Occipital lobe (tissue), 1 donor: ENCODE measurements at regions not wholly inside any gene's neighbourhood (a gene's known extent, or its start where the extent isn't known, plus 50 kb on each side); places are given as distances from the start of the nearest gene placed in this dataset.
"Not testable (repeated sequence)": the region's sequence is repeated elsewhere in the genome, so short reads cannot be mapped to it uniquely, and the experiment has no call there.

Source experiments
- DNase-seq: peaks from one replicate; lab custom pipeline; 2025; lab: John Stamatoyannopoulos, UW

DNA sequence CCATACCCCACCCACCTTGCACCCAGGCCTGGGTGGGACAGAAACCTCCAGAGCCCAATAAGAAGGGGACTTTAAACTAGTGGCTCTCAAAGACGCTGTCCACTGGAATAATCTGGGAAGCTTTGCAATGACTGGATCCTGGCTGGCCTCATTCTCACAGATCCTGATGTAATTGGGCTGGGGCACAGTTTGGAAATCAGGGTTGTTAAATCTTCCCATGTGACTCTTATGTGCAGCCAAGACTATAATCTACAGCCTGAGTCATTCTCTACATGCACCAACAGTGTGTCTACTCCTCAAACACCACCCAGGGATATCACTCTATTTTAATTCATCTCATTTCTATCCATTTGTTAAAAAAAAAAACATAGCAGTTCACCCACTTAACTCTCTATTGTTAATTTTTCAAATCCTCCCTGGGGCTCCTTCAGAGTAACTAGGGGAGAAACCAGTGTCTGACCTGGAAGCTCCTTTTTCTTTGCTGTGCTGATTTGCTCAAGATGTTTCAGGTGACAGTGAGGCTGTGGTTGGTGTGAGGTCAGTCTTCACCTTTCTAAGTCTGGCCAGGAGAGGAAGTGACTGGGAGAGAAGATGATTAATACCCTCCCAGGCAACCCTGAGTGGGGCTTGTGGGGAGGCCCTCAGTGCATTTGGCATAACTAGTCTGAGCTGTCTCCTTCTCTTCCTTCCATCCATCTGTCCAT is 211.6 kb upstream of the SFSWAP start:
- DNase-seq: peak; percentile 4

DNA sequence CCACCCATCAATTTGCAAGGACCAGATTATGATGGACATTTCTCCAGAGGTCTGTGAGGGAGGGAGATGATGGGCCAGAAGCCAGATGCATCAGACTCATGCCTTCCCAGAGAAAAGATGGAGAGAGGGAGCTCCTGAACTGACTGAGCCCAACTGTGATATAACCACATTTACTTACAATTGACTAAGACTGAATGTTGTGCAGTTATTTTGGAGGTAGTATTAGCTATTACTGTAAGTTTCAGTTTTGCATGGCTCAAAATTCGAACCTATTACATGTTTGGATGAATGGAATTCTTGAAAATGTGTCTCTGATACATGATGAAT is 211.1 kb upstream of the SFSWAP start:
- DNase-seq: no peak

GRCh38 chr12:131500564-131500963 is 210.3 kb upstream of the SFSWAP start:
- no peak for DNase-seq

GRCh38 chr12:131505561-131505960 is 205.3 kb upstream of the SFSWAP start:
- DNase-seq: no peak

- no peak for DNase-seq
Observed at GRCh38 chr12:131506426-131506825, 204.5 kb upstream of the SFSWAP start.

GRCh38 chr12:131507094-131507493 is 203.8 kb upstream of the SFSWAP start:
- no peak for DNase-seq

- DNase-seq: no peak
Observed at GRCh38 chr12:131507881-131508280, 203.0 kb upstream of the SFSWAP start.

- DNase-seq: no peak
Observed at GRCh38 chr12:131509701-131510100, 201.2 kb upstream of the SFSWAP start.

GRCh38 chr12:131510431-131510830 is 200.5 kb upstream of the SFSWAP start:
- DNase-seq: no peak

GRCh38 chr12:131511391-131511802 is 199.5 kb upstream of the SFSWAP start:
- DNase-seq: peak; percentile 46

- no peak for DNase-seq
Observed at GRCh38 chr12:131511803-131512561, 198.9 kb upstream of the SFSWAP start.

DNA sequence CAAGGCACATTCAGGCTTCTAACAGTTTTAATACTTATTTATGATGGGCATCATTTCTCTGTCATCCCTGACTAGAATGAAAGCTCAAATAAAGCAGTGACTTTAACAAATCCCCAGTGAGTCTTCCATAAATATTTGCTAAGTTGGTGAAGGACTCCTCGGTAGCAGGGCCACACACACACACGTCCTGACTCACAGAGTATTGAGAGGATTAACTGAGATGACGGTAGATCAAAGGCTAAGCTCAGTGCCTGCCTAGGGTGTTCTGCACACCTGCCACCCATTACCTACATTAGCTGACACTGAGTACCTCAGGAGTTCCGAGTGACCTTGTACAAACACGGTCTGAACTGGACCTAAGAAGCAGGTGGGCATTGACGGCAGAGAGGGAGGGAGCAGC is 197.3 kb upstream of the SFSWAP start:
- no peak for DNase-seq

GRCh38 chr12:131520553-131520952 is 190.3 kb upstream of the SFSWAP start:
- not testable (repeated sequence) for DNase-seq

- DNase-seq: no peak
Observed at GRCh38 chr12:131521326-131521725, 189.6 kb upstream of the SFSWAP start.

GRCh38 chr12:131525795-131526508 is 184.9 kb upstream of the SFSWAP start:
- no peak for DNase-seq

DNA sequence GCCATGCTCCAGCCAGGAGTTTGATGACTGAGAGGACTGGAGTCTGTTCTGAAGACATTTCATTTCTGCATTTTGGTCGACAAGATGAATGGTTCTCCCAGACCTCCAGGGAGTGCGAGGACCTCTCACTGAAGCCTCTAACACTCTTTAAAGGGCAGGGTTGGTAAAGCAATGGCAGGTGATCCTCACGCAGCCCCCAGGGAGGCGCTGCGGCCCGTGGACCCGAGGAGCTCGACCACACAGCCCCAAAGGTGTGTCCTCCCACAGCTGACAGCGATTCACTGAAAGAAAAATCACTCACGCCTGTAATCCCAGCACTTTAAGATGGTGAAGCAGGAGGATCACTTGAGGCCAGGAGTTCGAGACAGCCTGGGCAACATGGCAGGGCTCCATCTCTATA is 183.8 kb upstream of the SFSWAP start:
- no peak for DNase-seq

- DNase-seq: no peak
Observed at GRCh38 chr12:131527736-131528135, 183.2 kb upstream of the SFSWAP start.

DNA sequence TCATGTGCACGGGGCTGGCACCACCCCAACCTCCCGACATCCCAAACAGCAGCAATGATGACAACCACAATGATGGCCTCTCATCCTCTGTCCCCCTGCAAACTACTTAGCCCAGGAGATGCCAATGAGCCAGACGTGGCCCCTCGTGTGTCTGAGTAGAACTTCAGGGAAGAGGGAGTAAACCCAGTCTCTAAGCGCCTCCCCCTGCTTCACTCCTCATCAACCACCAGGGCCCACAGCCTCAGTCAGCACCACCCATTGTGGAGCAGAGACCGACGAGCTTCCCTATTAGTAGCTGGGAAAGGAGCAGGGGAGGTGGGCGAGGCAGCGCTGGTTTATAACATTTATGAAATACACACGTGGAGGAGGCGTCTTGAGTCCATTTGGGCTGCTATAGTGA is 182.7 kb upstream of the SFSWAP start:
- DNase-seq: no peak

DNA sequence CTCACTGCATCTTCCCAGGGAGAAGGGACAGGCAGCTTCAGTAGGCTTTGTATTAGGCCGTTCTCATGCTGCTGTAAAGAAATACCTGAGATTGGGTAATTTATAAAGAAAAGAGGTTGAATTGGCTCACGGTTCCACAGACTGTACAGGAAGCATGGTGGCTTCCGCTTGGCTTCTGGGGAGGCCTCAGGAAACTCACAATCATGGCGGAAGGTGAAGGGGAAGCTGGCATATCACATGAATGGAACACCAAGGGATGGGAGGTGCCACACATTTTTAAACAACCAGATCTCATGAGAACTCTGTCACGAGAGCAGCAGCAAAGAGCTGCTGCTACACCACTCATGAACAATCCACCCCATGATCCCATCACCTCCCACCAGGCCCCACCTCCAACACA is 182.2 kb upstream of the SFSWAP start:
- no peak for DNase-seq

GRCh38 chr12:131529196-131530040 is 181.5 kb upstream of the SFSWAP start:
- no peak for DNase-seq

- no peak for DNase-seq
Observed at GRCh38 chr12:131530041-131530332, 180.9 kb upstream of the SFSWAP start.

- DNase-seq: peak; percentile 8
Observed at GRCh38 chr12:131530422-131530821, 180.5 kb upstream of the SFSWAP start.
